NCI-H2081 treated with DMSO at 0.1 percent for 48 hours (cell line): ENCODE measurements at regions not wholly inside any gene's neighbourhood (a gene's known extent, or its start where the extent isn't known, plus 50 kb on each side); places are given as distances from the start of the nearest gene placed in this dataset.
A peak's percentile ranks its signal among the peaks of the same experiment; 100 is the strongest.
"Not testable (repeated sequence)": the region's sequence is repeated elsewhere in the genome, so short reads cannot be mapped to it uniquely, and the experiment has no call there.

Experiments
- DNase-seq: peaks from one replicate; lab custom pipeline; 2025; lab: John Stamatoyannopoulos, UW

GRCh38 chr2:22355816-22356433, 1029.1 kb upstream of the KLHL29 start:
- DNase-seq, result no peak

GRCh38 chr2:22359071-22359672, 1025.8 kb upstream of the KLHL29 start:
- peak; percentile 55 for DNase-seq

- DNase-seq, result no peak
These were observed 1024.1 kb upstream of the KLHL29 start for GRCh38 chr2:22360735-22361374.

- no peak for DNase-seq
These were observed 1023.4 kb upstream of the KLHL29 start for GRCh38 chr2:22361571-22361970.

GRCh38 chr2:22375096-22375495, 1009.9 kb upstream of the KLHL29 start:
- DNase-seq, result no peak

GRCh38 chr2:22377268-22377667, 1007.7 kb upstream of the KLHL29 start:
- no peak for DNase-seq

GRCh38 chr2:22382479-22383169, 1002.4 kb upstream of the KLHL29 start:
- no peak for DNase-seq

GRCh38 chr2:22397847-22398246, 987.1 kb upstream of the KLHL29 start:
- no peak for DNase-seq

- DNase-seq, result no peak
These were observed 981.2 kb upstream of the KLHL29 start for GRCh38 chr2:22403748-22404147.

- DNase-seq, result no peak
These were observed 978.4 kb upstream of the KLHL29 start for GRCh38 chr2:22406625-22407024.

GRCh38 chr2:22420076-22420475, 964.9 kb upstream of the KLHL29 start:
- DNase-seq, result no peak

- DNase-seq, result no peak
These were observed 942.9 kb upstream of the KLHL29 start for GRCh38 chr2:22442051-22442450.

- DNase-seq, result no peak
These were observed 940.7 kb upstream of the KLHL29 start for GRCh38 chr2:22444281-22444680.

- no peak for DNase-seq
These were observed 935.3 kb upstream of the KLHL29 start for GRCh38 chr2:22449696-22450095.

- no peak for DNase-seq
These were observed 934.1 kb upstream of the KLHL29 start for GRCh38 chr2:22450831-22451230.

GRCh38 chr2:22454826-22455485, 930.0 kb upstream of the KLHL29 start:
- DNase-seq, result no peak

- DNase-seq, result no peak
These were observed 926.5 kb upstream of the KLHL29 start for GRCh38 chr2:22458440-22458839.

GRCh38 chr2:22475103-22475502, 909.9 kb upstream of the KLHL29 start:
- not testable (repeated sequence) for DNase-seq

- no peak for DNase-seq
These were observed 906.6 kb upstream of the KLHL29 start for GRCh38 chr2:22478329-22478728.

GRCh38 chr2:22481486-22482259, 903.3 kb upstream of the KLHL29 start:
- DNase-seq, result no peak

- DNase-seq, result no peak
These were observed 901.9 kb upstream of the KLHL29 start for GRCh38 chr2:22483036-22483435.

- no peak for DNase-seq
These were observed 899.5 kb upstream of the KLHL29 start for GRCh38 chr2:22485486-22485885.
